ENCODE measurements at regions not wholly inside any gene's neighbourhood (a gene's known extent, or its start where the extent isn't known, plus 50 kb on each side); places are given as distances from the start of the nearest gene placed in this dataset.

- DNase-seq (ENCODE audit: low spot score) = no peak
Measured at GRCh38 chr18:30072609-30073385, 969.7 kb downstream of the DSC3 start.

GRCh38 chr18:30066288-30066687 lies 976.3 kb downstream of the DSC3 start:
- no peak for DNase-seq (ENCODE audit: low spot score)

DNA sequence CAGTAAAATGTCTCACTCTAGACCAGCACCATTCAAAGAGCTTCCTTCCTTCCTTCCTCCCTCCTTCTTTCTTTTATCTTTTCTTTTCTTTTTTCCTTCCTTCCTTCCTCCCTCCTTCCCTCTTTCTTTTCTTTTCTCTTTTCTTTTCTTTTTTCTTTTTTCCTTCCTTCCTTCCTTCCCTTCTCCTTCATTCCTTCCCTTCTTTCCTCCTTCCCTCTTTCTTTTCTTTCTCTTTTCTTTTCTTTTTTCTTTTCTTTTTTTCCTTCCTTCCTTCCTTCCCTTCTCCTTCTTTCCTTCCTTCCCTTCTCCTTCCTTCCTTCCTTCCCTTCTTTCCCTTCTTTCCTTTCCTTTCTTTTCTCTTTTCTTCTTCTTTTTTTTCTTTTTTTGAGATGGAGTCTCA lies 985.1 kb downstream of the DSC3 start:
- no peak for DNase-seq (ENCODE audit: low spot score)

DNA sequence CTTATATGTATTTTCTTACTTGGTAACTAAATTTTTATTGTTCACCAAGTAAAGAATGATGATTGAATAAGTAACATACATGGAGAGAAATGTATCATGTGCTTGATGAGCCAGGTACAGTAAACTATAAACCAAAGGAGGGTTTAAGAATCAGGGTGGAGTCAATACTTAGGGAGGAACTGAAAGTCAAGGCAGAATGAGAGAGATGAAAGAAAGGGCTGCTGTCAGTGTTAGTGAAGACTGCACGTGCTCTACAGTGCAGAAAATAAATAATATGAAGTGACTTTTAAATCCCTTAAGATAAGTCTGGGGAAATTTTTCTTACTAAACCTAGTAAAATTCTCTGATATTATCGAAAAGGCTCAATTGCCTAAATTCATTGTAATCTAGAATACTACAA lies 986.0 kb downstream of the DSC3 start:
- DNase-seq (ENCODE audit: low spot score) = no peak

- DNase-seq (ENCODE audit: low spot score) = no peak
Measured at GRCh38 chr18:30044496-30044895, 998.0 kb downstream of the DSC3 start.

DNA sequence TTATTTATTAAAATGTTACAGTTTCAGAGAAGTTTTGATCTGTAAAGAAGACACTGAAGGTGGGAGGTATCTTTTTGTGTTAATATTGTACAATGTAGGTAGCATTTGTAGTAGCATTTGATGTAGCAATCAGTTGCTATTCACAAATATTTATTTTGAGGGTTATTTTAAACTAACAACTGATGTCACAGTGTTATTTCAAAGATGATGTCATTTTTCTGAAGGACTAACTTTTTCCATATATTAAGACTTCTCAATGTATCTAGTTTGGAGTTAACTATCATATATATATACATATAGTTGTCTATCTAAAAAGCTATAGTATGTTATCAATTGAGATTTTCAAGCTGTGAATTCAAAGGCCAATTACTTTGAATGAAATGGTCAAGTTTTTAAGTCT lies 1003.3 kb downstream of the DSC3 start:
- no peak for DNase-seq (ENCODE audit: low spot score)

DNA sequence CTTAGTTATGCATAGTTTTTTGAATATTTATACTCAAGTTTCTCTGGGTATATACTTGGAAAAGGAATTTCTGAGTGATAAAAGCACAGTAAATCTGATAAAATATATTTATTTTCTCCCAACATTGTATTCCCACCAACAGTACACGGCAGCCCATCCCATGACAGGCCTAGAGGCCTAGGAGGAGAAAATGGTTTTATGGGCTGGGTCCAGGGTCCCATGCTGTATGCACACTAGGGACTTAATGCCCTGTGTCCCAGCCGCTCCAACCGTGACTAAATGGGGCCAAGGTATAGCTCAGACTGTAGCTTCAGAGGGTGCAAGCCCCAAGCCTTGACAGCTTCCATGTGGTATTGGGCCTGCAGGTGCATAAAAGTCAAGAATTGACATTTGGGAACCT lies 1007.7 kb downstream of the DSC3 start:
- no peak for DNase-seq (ENCODE audit: low spot score)

- no peak for DNase-seq (ENCODE audit: low spot score)
Measured at GRCh38 chr18:30016179-30016578, 1026.4 kb downstream of the DSC3 start.

GRCh38 chr18:30004965-30005364 lies 1037.6 kb downstream of the DSC3 start:
- no peak for DNase-seq (ENCODE audit: low spot score)

- DNase-seq (ENCODE audit: low spot score) = no peak
Measured at GRCh38 chr18:29982218-29982617, 1060.3 kb downstream of the DSC3 start.

DNA sequence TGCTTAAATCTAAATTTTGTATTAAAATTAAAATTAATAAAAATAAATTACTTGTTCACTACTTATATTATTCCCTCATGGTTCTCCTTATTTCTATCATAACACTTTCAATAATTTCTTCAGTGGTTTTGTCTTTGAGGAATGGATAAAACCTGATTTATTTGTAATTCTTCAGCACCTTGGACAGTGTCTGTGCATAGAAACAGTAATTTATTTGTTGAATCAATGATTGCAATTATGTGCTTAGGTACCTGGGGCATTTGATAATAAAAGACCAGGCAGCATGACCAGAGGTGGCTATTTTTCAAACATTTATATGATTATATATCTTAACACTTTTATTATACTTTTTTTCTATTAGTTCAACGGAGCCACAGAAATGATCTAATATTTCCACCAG lies 1062.7 kb downstream of the DSC3 start:
- peak; percentile 12 for DNase-seq (ENCODE audit: low spot score)

- DNase-seq (ENCODE audit: low spot score) = no peak
Measured at GRCh38 chr18:29969876-29970275, 1072.7 kb downstream of the DSC3 start.

DNA sequence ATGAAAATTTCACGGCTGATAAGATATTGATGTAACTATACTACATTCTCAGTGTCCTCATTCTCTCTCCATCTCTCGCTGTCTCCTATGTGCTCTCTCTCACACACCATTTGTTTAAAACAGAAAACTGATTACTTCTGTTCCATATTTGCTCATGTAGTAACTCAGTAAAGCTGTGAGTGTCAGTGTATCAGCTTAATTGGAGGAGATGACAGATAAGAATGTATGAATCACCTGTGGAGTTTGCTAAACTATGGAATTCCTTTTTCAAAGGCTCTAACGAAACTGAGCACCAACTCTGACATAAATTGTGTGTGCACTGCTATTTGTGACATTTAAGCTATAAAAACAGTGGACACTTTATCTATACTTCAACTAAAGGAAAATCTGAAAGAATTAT lies 1080.0 kb downstream of the DSC3 start:
- peak; percentile 12 for DNase-seq (ENCODE audit: low spot score)

GRCh38 chr18:29960539-29960938 lies 1082.0 kb downstream of the DSC3 start:
- DNase-seq (ENCODE audit: low spot score) = no peak

DNA sequence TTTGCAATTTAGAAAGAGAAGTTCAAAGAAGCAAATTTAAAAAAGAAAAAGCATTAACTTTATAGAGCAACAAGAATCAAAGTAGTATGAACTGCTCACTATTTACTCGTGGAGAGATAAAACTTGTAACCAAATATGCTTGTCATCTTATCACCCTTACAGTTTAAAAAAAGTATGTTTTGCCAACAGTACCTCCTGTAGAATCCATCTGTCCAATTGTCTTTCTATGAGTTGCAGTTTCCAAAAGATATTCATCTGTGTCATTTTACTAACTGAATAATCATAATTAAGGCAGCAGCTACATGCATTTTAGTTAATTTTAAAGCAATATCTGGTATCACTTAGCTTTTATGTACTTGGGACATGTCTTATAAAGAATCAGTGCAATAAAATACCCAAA lies 1112.3 kb downstream of the DSC3 start:
- no peak for DNase-seq (ENCODE audit: low spot score)

DNA sequence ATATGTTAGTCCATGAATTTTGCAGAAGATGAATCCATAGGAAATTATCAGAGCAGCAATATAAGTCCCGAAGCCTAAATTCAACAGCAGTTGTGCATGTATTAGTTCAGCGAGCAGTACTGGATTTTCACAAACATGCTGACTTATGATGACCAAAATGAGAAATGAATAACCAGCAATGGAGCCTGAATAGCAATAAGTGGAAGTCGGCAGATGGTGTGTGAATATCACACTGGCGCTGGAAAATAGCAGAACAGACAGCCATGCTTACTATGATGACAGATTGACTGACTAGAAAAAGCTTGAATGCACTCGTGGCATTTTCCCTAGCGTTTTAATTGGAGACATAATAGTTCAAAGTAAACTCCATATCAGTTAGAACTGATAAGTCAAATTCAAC lies 1114.5 kb downstream of the DSC3 start:
- no peak for DNase-seq (ENCODE audit: low spot score)

- no peak for DNase-seq (ENCODE audit: low spot score)
Measured at GRCh38 chr18:29925566-29925965, 1117.0 kb downstream of the DSC3 start.

DNA sequence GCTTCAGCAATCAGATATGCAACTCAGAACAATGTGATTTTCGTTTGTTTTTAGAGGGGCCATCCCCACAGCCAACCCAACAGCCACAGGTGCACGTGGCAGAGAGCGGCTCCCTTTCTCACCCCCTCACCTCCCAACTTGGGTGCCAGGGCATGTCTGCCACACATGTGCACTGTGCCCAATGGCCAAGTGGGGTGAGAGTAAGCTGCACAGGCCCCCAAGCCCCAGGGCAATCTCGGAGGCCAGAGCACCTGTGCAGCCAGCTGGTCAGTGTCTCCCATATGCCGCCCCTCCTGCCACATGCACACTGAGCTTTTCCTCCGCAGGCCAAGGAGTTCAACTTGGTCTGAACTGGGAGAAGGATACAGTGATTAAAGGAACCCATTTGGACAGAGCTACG lies 1130.2 kb downstream of the DSC3 start:
- no peak for DNase-seq (ENCODE audit: low spot score)

DNA sequence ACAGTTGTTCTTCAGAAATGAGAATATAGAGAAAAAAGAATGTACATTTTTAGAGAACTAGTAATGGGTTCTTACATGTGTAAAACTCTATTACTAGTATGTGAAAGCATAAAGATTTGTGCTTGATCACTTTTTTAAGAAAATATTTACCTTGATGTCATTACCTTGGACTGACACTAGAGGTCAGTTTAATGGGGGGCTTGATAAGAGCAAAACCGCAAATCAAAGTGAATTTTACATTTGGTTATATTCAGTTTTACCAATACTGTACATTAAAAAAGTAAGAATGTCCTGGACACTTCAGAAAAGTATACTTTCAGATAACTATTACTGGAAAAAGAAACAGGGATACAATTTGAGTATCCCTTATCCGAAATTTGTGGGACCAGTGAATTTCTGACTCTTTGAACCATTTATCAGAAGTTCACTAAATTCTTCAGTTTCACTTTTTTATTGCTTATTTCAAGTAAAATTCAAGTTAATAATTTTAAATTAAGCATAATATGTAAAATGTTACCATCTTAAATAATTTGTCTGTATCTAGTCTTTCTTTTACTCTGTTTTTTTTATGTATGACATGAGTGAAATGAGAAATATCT lies 1149.5 kb downstream of the DSC3 start:
- DNase-seq (ENCODE audit: low spot score) = peak; percentile 42

DNA sequence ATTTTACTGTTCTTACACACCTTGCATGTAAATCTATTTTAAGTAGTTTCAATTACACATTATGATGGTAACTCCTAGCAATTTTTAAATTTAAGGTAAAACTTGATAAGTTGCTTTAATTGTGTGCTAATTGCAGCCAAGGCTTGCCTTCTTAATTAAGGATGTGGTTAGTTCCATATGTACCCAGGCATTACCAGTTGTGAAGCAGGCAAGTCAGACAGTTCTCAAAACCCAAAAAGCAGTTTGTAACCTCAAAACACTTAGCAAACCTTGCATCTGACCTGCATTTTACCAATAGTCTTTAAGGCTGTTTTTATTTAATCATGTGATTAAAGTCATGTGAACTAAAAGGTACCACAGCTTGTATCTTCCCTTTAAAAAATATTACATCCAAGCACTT lies 1159.4 kb downstream of the DSC3 start:
- DNase-seq (ENCODE audit: low spot score) = no peak

GRCh38 chr18:29882620-29883019 lies 1159.9 kb downstream of the DSC3 start:
- no peak for DNase-seq (ENCODE audit: low spot score)

GRCh38 chr18:29879763-29880162 lies 1162.8 kb downstream of the DSC3 start:
- no peak for DNase-seq (ENCODE audit: low spot score)

DNA sequence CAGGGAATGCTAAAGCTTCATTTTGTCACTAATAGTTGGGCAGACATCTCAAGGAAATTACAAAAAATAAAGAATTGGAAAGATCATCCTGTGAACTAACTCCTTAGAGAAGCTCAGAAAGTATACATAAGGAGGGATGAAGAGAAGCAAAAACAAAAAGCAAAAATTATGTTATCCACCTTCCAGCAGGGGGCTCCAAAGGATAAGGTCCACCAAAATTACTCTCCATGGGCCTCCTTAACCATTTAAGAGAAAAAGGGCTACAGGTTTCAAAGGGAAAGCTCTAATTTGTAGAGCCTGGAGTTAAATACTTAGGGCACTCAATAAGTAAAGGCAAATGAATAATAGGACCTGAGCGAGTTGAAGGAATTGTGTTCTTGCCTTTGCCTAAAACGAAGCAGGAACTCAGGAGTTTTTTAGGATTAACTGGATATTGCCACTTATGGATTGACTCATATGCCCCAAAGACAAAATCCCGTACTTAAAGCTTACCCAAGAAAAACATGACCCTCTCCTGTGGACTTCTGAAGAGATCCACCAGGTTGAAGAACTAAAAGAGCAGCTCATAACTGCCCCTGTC lies 1167.9 kb downstream of the DSC3 start:
- DNase-seq (ENCODE audit: low spot score) = peak; percentile 61

DNA sequence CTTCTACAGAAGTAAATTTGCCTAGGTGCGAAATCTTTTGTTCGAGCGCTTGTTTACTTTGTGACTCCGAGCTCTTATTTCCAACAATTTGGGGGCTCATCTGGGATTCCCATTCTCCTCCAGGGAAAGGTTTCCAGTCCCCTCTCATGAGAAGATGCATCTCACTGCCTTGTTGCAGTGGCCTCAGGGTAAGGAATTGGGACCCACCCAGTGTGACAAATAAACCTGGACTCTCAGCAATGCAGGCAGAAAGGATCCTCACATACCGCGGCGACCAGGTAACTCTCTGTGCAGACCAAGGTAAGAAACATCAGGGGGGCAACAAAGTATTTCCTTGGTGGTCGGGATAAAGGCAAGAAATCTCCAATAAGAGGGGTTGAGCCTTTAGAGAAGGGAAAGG lies 1169.3 kb downstream of the DSC3 start:
- DNase-seq (ENCODE audit: low spot score) = no peak

Data from RKO (cell line).